ENCODE measurements at regions not wholly inside any gene's neighbourhood (a gene's known extent, or its start where the extent isn't known, plus 50 kb on each side); places are given as distances from the start of the nearest gene placed in this dataset.

- TF ChIP-seq CTCF (IDR thresholded peaks at IDR 0.05) (no peak), POLR2A (IDR thresholded peaks at IDR 0.05) (no peak), POLR2AphosphoS5 (IDR thresholded peaks at IDR 0.05; ENCODE audit: insufficient read depth in 1 of 2, low read depth in 1 of 2) (no peak)
These were observed 798.4 kb downstream of the TUSC7 start for GRCh38 chr3:117507958-117508357.
